K562 (cell line): ENCODE measurements at regions not wholly inside any gene's neighbourhood (a gene's known extent, or its start where the extent isn't known, plus 50 kb on each side); places are given as distances from the start of the nearest gene placed in this dataset.
"Not testable (repeated sequence)": the region's sequence is repeated elsewhere in the genome, so short reads cannot be mapped to it uniquely, and the experiment has no call there.

Source experiments
- ATAC-seq: fragments of 200-7000 bp; cut with Tn5 transposase; 3 replicates; pipeline ENCODE4 v1.9.1; 2020; ENCODE audit warnings: moderate library complexity
- BruUV-seq: library from RNA; stranded (reverse); fragments of 400-500 nt; replicated peaks from 2 replicates; lab custom pipeline; 2021; lab: Mats Ljungman, UMichigan
- CTCF ChIA-PET: fragments of 300-600 bp; formaldehyde crosslinking; extraction: SDS; loops from one replicate; lab custom pipeline; 2021; ENCODE audit warnings: low intra/inter-chr PET ratio; lab: Yijun Ruan, JAX
- POLR2A ChIA-PET: fragments of 300-600, 350-650 bp; sonication (Branson Sonifier 250); formaldehyde crosslinking; extraction: SDS; loops from one replicate; lab custom pipeline; 2021; ENCODE audit warnings: antibody characterized with exemption, inconsistent platforms; lab: Yijun Ruan, JAX
- DNase-seq, 4 experiments: peaks; one replicate each; pipeline versions ENCODE4 v3.0.0 to v3.0.0-alpha.2; 2011 to 2018; ENCODE audit warnings: low spot score in 3 of 4, mixed read lengths in 3 of 4; ENCODE audit errors: extremely low read depth in 1 of 4
- FAIRE-seq: peaks from 2 replicates; lab custom pipeline; 2011; peaks lifted over from hg19 to GRCh38; lab: Jason Lieb, UNC
- H2AFZ ChIP-seq: 2 replicates; pipeline ENCODE4 v1.6.0; 2011; ENCODE audit warnings: low read depth, low read length, control low read depth, inconsistent platforms
- H3K27ac ChIP-seq: fragments of 200-600 bp; 3 replicates; pipeline ENCODE4 v1.8.0; 2011; ENCODE audit warnings: low read depth, mild to moderate bottlenecking, control low read depth, inconsistent platforms, low read length, moderate library complexity, mixed read lengths; ENCODE audit errors: extremely low read depth
- H3K27me3 ChIP-seq, 2 experiments: fragments of 300-600 bp in 1 of 2; 2 replicates in 1 of 2; 3 replicates in 1 of 2; pipeline versions ENCODE4 v1.6.0 to v1.8.0; 2011; ENCODE audit warnings: inconsistent platforms in 2 of 2, low read length in 2 of 2, mild to moderate bottlenecking in 1 of 2, mixed read lengths in 1 of 2, moderate library complexity in 1 of 2; ENCODE audit not compliant: control insufficient read depth in 2 of 2, insufficient read depth in 2 of 2
- H3K36me3 ChIP-seq: fragments of 300-600 bp; 3 replicates; pipeline ENCODE4 v1.8.0; 2011; ENCODE audit warnings: mild to moderate bottlenecking, low read length, inconsistent platforms; ENCODE audit not compliant: control insufficient read depth, insufficient read depth
- H3K4me1 ChIP-seq, 2 experiments: fragments of 200-600 bp in 1 of 2; replicated peaks in 1 of 2; 2 replicates in 1 of 2; 3 replicates in 1 of 2; pipeline versions ENCODE4 v1.5.1 to v1.8.0; 2011; ENCODE audit warnings: inconsistent platforms in 2 of 2, low read length in 2 of 2, mild to moderate bottlenecking in 1 of 2, mixed read lengths in 1 of 2, moderate library complexity in 1 of 2; ENCODE audit not compliant: control insufficient read depth in 2 of 2, insufficient read depth in 2 of 2
- H3K4me2 ChIP-seq: 2 replicates; pipeline ENCODE4 v1.6.1; 2011; ENCODE audit warnings: low read length, control low read depth, inconsistent platforms, mixed read lengths; ENCODE audit not compliant: insufficient read depth
- H3K4me3 ChIP-seq: fragments of 200-600 bp; sonication (generic), shearing (Covaris generic); 2 replicates; pipeline ENCODE4 v1.5.1; 2016; ENCODE audit warnings: control low read depth, inconsistent platforms
- H3K79me2 ChIP-seq: fragments of 200-600 bp; 3 replicates; pipeline ENCODE4 v1.8.0; 2011; ENCODE audit warnings: low read length, inconsistent platforms; ENCODE audit not compliant: control insufficient read depth, insufficient read depth
- H3K9ac ChIP-seq, 2 experiments: 2 replicates each; pipeline versions ENCODE4 v1.6.0 to v1.6.1; 2011; ENCODE audit warnings: low read depth in 2 of 2, low read length in 2 of 2, control low read depth in 1 of 2, inconsistent platforms in 1 of 2, mild to moderate bottlenecking in 1 of 2, mixed read lengths in 1 of 2; ENCODE audit not compliant: insufficient read depth in 1 of 2
- H3K9me1 ChIP-seq: one replicate; pipeline ENCODE4 v1.6.0; 2011; ENCODE audit warnings: inconsistent platforms, mild to moderate bottlenecking, low read length, moderate library complexity; ENCODE audit not compliant: control insufficient read depth, insufficient read depth
- H3K9me3 ChIP-seq: replicated peaks from 2 replicates; pipeline ENCODE4 v1.5.1; 2011; ENCODE audit warnings: low read depth, low read length, inconsistent platforms; ENCODE audit not compliant: control insufficient read depth, insufficient read depth
- H4K20me1 ChIP-seq: replicated peaks from 2 replicates; pipeline ENCODE4 v1.6.1; 2011; ENCODE audit warnings: low read length, inconsistent platforms, mixed read lengths; ENCODE audit not compliant: control insufficient read depth, insufficient read depth
- ARID1B ChIP-seq: fragments of 450-650 bp; IDR thresholded peaks from 2 replicates; pipeline ENCODE4 v1.6.1; 2016; ENCODE audit warnings: antibody characterized with exemption, mild to moderate bottlenecking, inconsistent platforms
- CREM ChIP-seq: IDR thresholded peaks from 2 replicates; pipeline ENCODE4 v1.6.1; 2014; ENCODE audit warnings: antibody characterized with exemption, low read depth
- GATA2 ChIP-seq: sonication (generic); formaldehyde crosslinking; IDR thresholded peaks from 2 replicates; pipeline ENCODE4 v1.4.0; 2020; ENCODE audit warnings: mild to moderate bottlenecking, missing genetic modification reagents
- NR2C2 ChIP-seq, 2 experiments: fragments of 200-800 bp in 1 of 2; sonication (Bioruptor generic) in 1 of 2; sonication (generic) in 1 of 2; formaldehyde crosslinking in 1 of 2; IDR thresholded peaks; 2 replicates each; pipeline versions ENCODE4 v1.6.1 to v1.8.0; 2016 to 2022; ENCODE audit warnings: mild to moderate bottlenecking in 1 of 2, missing compliant biosample characterization in 1 of 2, missing genetic modification characterization in 1 of 2, missing genetic modification reagents in 1 of 2
- PTBP1 ChIP-seq: fragments of 200-400 bp; formaldehyde crosslinking; IDR thresholded peaks from 2 replicates; pipeline ENCODE4 v1.6.1; 2017; ENCODE audit warnings: low read depth, low read length
- TAF9B ChIP-seq: fragments of 450-650 bp; IDR thresholded peaks from 2 replicates; pipeline ENCODE4 v1.6.1; 2018; ENCODE audit warnings: mild to moderate bottlenecking; ENCODE audit not compliant: partially characterized antibody
- TAL1 ChIP-seq: fragments of 450-650 bp; IDR thresholded peaks from 2 replicates; pipeline ENCODE4 v1.6.1; 2016; ENCODE audit warnings: mild to moderate bottlenecking
- ZBTB8A ChIP-seq: fragments of 450-650 bp; IDR thresholded peaks from 2 replicates; pipeline ENCODE4 v1.6.1; 2018; ENCODE audit warnings: mild to moderate bottlenecking, moderate library complexity; ENCODE audit not compliant: partially characterized antibody
- ZFP36 ChIP-seq: fragments of 150-350 bp; IDR thresholded peaks from 2 replicates; pipeline ENCODE4 v1.6.1; 2018; ENCODE audit warnings: low read length, low read depth; ENCODE audit not compliant: partially characterized antibody
- ZNF668 ChIP-seq: fragments of 250-450 bp; sonication (Bioruptor Pico); IDR thresholded peaks from 2 replicates; pipeline ENCODE4 v1.8.0; 2022; ENCODE audit warnings: mild to moderate bottlenecking, inconsistent platforms
- WGBS: fragments of 100-300 bp; shearing (Covaris generic); methylation state at CpG from one replicate; pipeline ENCODE4 v1.1.6; 2016; ENCODE audit warnings: low coverage, mixed read lengths; ENCODE audit not compliant: insufficient coverage; ENCODE audit errors: missing lambda C conversion rate; 5-methylcytosine and 5-hydroxymethylcytosine counted together
- in situ Hi-C: fragments of 300-500 bp; cut with MboI; formaldehyde crosslinking; loops from 4 replicates; pipeline ENCODE4 v1.15.0; 2018; ENCODE audit warnings: inconsistent platforms, mixed read lengths
- intact Hi-C: fragments of 100-400 bp; cut with micrococcal nuclease; formaldehyde crosslinking; loops from 2 replicates; pipeline ENCODE4 v1.14.2; 2022
- TF ChIP-seq, protein P1 (sequence below): fragments of 250-450 bp; sonication (Bioruptor Pico); IDR thresholded peaks from 2 replicates; pipeline ENCODE4 v1.6.1; 2021; ENCODE audit warnings: mild to moderate bottlenecking
- TF ChIP-seq, protein P2 (sequence below): fragments of 450-650 bp; IDR thresholded peaks from 2 replicates; pipeline ENCODE4 v1.6.1; 2017; ENCODE audit warnings: mild to moderate bottlenecking, moderate library complexity
- TF ChIP-seq, protein P3 (sequence below), 3 experiments: fragments of 200-800 bp in 1 of 3; sonication (Bioruptor generic) in 1 of 3; sonication (generic) in 1 of 3; formaldehyde crosslinking in 1 of 3; IDR thresholded peaks; 2 replicates each; pipeline versions ENCODE4 v1.6.1 to v1.8.0; 2016 to 2022; ENCODE audit warnings: mild to moderate bottlenecking in 2 of 3, missing compliant biosample characterization in 2 of 3, missing genetic modification characterization in 2 of 3, missing genetic modification reagents in 1 of 3

DNA sequence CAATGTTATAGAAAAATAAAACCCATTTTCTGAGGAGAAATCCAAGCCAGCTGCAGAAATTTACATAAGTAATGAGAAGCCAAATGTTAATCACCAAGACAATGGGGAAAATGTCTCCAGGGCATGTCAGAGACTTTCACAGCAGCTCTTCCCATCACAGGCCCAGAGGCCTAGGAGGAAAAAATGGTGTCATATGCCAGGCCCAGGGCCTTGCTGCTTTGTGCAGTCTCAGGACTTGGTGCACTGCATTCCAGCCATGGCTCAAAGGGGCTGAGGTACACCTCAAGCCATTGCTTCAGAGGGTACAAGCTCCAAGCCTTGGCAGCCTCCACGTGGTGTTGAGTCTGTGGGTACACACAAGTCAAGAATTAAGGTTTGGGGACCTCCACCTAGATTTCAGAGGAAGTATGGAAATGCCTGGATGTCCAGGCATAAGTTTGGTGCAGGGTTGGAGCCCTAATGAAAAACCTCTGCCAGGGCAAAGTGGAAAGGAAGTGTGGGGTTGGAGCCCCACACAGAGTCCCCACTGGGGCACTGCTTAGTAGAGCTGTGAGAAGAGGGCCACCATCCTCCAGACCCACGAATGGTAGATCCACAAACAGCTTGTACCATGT is 163.0 kb downstream of the THBS2 start:
- WGBS = 0% methylated on average over 2 of the region's 2 CpGs
- H3K4me1 ChIP-seq, H3K27me3 ChIP-seq, BruUV-seq, CTCF ChIA-PET, H3K4me3 ChIP-seq, H3K4me2 ChIP-seq, H3K9ac ChIP-seq, H3K36me3 ChIP-seq, H3K79me2 ChIP-seq, H3K9me3 ChIP-seq, H3K27ac ChIP-seq, DNase-seq, FAIRE-seq, ATAC-seq, POLR2A ChIA-PET, intact Hi-C loops, in situ Hi-C loops, H4K20me1 ChIP-seq, H2AFZ ChIP-seq, H3K9me1 ChIP-seq: not testable (repeated sequence)
- peak; percentile 75 for TF ChIP-seq ZFP36

DNA sequence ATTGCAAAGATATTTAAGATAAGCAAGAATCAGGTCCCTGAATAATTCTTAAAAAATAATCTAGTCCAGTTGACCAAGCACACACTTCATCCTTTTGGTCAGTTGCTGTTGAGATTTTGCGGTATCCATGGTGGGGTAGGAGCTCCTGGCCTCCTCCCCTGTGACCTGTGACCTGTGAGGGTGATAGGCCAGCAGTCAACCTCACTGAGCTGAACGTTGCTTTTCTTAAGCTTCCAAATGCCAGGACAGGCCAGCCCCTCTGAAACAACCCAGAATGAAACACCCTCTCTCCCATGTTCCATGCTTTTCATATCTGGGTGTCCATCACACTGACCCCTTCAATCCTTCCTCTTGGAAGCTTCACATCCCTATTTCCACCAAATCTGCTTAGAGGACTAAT is 164.9 kb downstream of the THBS2 start:
- Histone ChIP-seq H3K27me3 (peaks cover 0 to 12% of the 10 kb centered on the region in 2 experiments; a peak in 2 of 5 replicates), H4K20me1 (no peaks in the 10 kb centered on the region), H3K4me1 (no peaks in the 10 kb centered on the region), H3K4me3 (no peak overlapping the region), H3K4me2 (no peak overlapping the region), H3K79me2 (no peaks in the 10 kb centered on the region), H3K27ac (no peak overlapping the region), H2AFZ (no peak overlapping the region), H3K9me1 (no peaks in the 10 kb centered on the region), H3K9me3 (no peaks in the 10 kb centered on the region; the same call in 1 of the 2 replicates), H3K36me3 (no peaks in the 10 kb centered on the region), H3K9ac (no peak overlapping the region)
- ATAC-seq = no peak
- WGBS = 0% methylated on average over 2 of the region's 2 CpGs
- intact Hi-C loops (no loop called here), in situ Hi-C loops (no loop called here)
- FAIRE-seq = no peak
- no TSS peak for BruUV-seq
- DNase-seq = no peak
- POLR2A ChIA-PET = interaction anchor here (0.7 kb wide), 1 partner anchor 603 kb away, joined by 3 read pairs; no protein-coding TSS in a partner anchor
- CTCF ChIA-PET = no interaction called here
- no peak for TF ChIP-seq TAF9B
- no peak for TF ChIP-seq ZBTB8A
- TF ChIP-seq TAL1 = no peak
- no peak for TF ChIP-seq ZNF668
- TF ChIP-seq CREM = no peak
- TF ChIP-seq, protein P1, sequence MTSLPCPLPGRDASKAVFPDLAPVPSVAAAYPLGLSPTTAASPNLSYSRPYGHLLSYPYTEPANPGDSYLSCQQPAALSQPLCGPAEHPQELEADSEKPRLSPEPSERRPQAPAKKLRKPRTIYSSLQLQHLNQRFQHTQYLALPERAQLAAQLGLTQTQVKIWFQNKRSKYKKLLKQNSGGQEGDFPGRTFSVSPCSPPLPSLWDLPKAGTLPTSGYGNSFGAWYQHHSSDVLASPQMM (CRISPR knock-in tag) = no peak
- TF ChIP-seq ARID1B = no peak
- TF ChIP-seq, protein P2, sequence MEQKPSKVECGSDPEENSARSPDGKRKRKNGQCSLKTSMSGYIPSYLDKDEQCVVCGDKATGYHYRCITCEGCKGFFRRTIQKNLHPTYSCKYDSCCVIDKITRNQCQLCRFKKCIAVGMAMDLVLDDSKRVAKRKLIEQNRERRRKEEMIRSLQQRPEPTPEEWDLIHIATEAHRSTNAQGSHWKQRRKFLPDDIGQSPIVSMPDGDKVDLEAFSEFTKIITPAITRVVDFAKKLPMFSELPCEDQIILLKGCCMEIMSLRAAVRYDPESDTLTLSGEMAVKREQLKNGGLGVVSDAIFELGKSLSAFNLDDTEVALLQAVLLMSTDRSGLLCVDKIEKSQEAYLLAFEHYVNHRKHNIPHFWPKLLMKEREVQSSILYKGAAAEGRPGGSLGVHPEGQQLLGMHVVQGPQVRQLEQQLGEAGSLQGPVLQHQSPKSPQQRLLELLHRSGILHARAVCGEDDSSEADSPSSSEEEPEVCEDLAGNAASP = no peak
- no peak for TF ChIP-seq PTBP1
- no peak for TF ChIP-seq GATA2
- TF ChIP-seq, protein P3, sequence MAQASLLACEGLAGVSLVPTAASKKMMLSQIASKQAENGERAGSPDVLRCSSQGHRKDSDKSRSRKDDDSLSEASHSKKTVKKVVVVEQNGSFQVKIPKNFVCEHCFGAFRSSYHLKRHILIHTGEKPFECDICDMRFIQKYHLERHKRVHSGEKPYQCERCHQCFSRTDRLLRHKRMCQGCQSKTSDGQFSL (CRISPR knock-in tag; IDR thresholded peaks at IDR 0.05) = no peak
- TF ChIP-seq, protein P3 (tag; IDR thresholded peaks at IDR 0.05) = no peak
- no peak for TF ChIP-seq NR2C2 (CRISPR knock-in tag; IDR thresholded peaks at IDR 0.05)
- TF ChIP-seq NR2C2 (tag; IDR thresholded peaks at IDR 0.05) = no peak
